Fibroblast of lung (primary cell): ENCODE measurements at regions not wholly inside any gene's neighbourhood (a gene's known extent, or its start where the extent isn't known, plus 50 kb on each side); places are given as distances from the start of the nearest gene placed in this dataset.

Experiments
- DNase-seq, 2 donors: peaks; one replicate each; pipeline versions ENCODE4 v3.0.0 to v3.0.0-alpha.2; 2010; ENCODE audit warnings: low read depth in 2 of 2
- H2AFZ ChIP-seq: 2 replicates; pipeline ENCODE4 v1.5.1; 2012; ENCODE audit warnings: low read length, control low read depth, inconsistent platforms
- H3K27ac ChIP-seq: 2 replicates; pipeline ENCODE4 v1.5.1; 2011; ENCODE audit warnings: low read length, control low read depth; ENCODE audit not compliant: insufficient read depth
- H3K27me3 ChIP-seq: 2 replicates; pipeline ENCODE4 v1.5.1; 2011; ENCODE audit warnings: mild to moderate bottlenecking, low read length; ENCODE audit not compliant: control insufficient read depth, insufficient read depth
- H3K36me3 ChIP-seq: 2 replicates; pipeline ENCODE4 v1.5.1; 2011; ENCODE audit warnings: low read length; ENCODE audit not compliant: control insufficient read depth, insufficient read depth
- H3K4me1 ChIP-seq: 2 replicates; pipeline ENCODE4 v1.5.1; 2011; ENCODE audit warnings: low read length; ENCODE audit not compliant: control insufficient read depth, insufficient read depth; ENCODE audit errors: extremely low read depth
- H3K4me2 ChIP-seq: 2 replicates; pipeline ENCODE4 v1.5.1; 2011; ENCODE audit warnings: low read length, control low read depth; ENCODE audit not compliant: insufficient read depth; ENCODE audit errors: extremely low read depth
- H3K4me3 ChIP-seq, 4 experiments: fragments of 200-600 bp in 1 of 4; sonication (generic) in 1 of 4; replicated peaks in 1 of 4; 2 replicates each; pipeline ENCODE4 v1.5.1; 2011 to 2016; ENCODE audit warnings: low read length in 4 of 4, low read depth in 3 of 4, mild to moderate bottlenecking in 3 of 4, control low read depth in 2 of 4, inconsistent platforms in 1 of 4, mixed read lengths in 1 of 4; ENCODE audit not compliant: insufficient read depth in 1 of 4; ENCODE audit errors: control extremely low read depth in 1 of 4
- H3K79me2 ChIP-seq: 2 replicates; pipeline ENCODE4 v1.5.1; 2012; ENCODE audit warnings: mild to moderate bottlenecking, low read length, inconsistent platforms; ENCODE audit not compliant: control insufficient read depth, insufficient read depth
- H3K9ac ChIP-seq: 2 replicates; pipeline ENCODE4 v1.5.1; 2011; ENCODE audit warnings: mild to moderate bottlenecking, low read length, control low read depth; ENCODE audit not compliant: insufficient read depth
- H3K9me3 ChIP-seq: 2 replicates; pipeline ENCODE4 v1.5.1; 2012; ENCODE audit warnings: low read depth, low read length; ENCODE audit not compliant: control insufficient read depth, insufficient read depth
- H4K20me1 ChIP-seq: 2 replicates; pipeline ENCODE4 v1.5.1; 2011; ENCODE audit warnings: low read length; ENCODE audit not compliant: control insufficient read depth, insufficient read depth; ENCODE audit errors: extremely low read depth
- CTCF ChIP-seq, 2 donors: IDR thresholded peaks in 1 of 2; conservative IDR thresholded peaks in 1 of 2; 1 replicate in 1 of 2; 2 replicates in 1 of 2; pipeline ENCODE4 v1.5.1; 2011 to 2012; ENCODE audit warnings: low read length in 2 of 2, control low read depth in 1 of 2, inconsistent platforms in 1 of 2, low read depth in 1 of 2, mild to moderate bottlenecking in 1 of 2
- EZH2 ChIP-seq: IDR thresholded peaks from 2 replicates; pipeline ENCODE4 v1.5.1; 2012; ENCODE audit warnings: low read length, control low read depth, mild to moderate bottlenecking; ENCODE audit errors: missing control alignments

GRCh38 chr7:106476751-106477150, 184.2 kb downstream of the CCDC71L start:
- Histone ChIP-seq H3K79me2 (no peaks in the 10 kb centered on the region), H3K27me3 (no peaks in the 10 kb centered on the region), H3K4me3 (no peak overlapping the region), H2AFZ (no peak overlapping the region), H3K27ac (no peak overlapping the region), H3K9ac (no peak overlapping the region), H3K36me3 (no peaks in the 10 kb centered on the region), H3K9me3 (no peaks in the 10 kb centered on the region), H4K20me1 (no peaks in the 10 kb centered on the region), H3K4me2 (no peak overlapping the region), H3K4me1 (no peaks in the 10 kb centered on the region)
- no peak for DNase-seq
- TF ChIP-seq CTCF (conservative IDR thresholded peaks at IDR 0.05 in 1 of 2, IDR thresholded peaks at IDR 0.05 in 1 of 2; ENCODE audit: low read depth in 1 of 2, low read length in 2 of 2) (no peak), EZH2 (no peak)

GRCh38 chr7:106472741-106473140, 188.0 kb upstream of the NAMPT start:
- H3K4me3 ChIP-seq, result no peak overlapping the region
- no peaks in the 10 kb centered on the region for H3K79me2 ChIP-seq
- no peaks in the 10 kb centered on the region for H3K36me3 ChIP-seq
- H3K27me3 ChIP-seq, result no peaks in the 10 kb centered on the region
- TF ChIP-seq CTCF (conservative IDR thresholded peaks at IDR 0.05 in 1 of 2, IDR thresholded peaks at IDR 0.05 in 1 of 2; ENCODE audit: low read depth in 1 of 2, low read length in 2 of 2) (no peak), EZH2 (no peak)
- no peak overlapping the region for H3K4me2 ChIP-seq
- H3K9ac ChIP-seq, result no peak overlapping the region
- H3K4me1 ChIP-seq, result no peaks in the 10 kb centered on the region
- H3K27ac ChIP-seq, result no peak overlapping the region
- no peak overlapping the region for H2AFZ ChIP-seq
- H4K20me1 ChIP-seq, result no peaks in the 10 kb centered on the region
- no peak for DNase-seq
- no peaks in the 10 kb centered on the region for H3K9me3 ChIP-seq

GRCh38 chr7:106471686-106472440, 187.1 kb upstream of the NAMPT start:
- Histone ChIP-seq H2AFZ (no peak overlapping the region), H3K4me2 (no peak overlapping the region), H3K9ac (no peak overlapping the region), H3K4me3 (no peak overlapping the region), H3K4me1 (no peaks in the 10 kb centered on the region), H3K9me3 (no peaks in the 10 kb centered on the region), H3K79me2 (no peaks in the 10 kb centered on the region), H3K27ac (no peak overlapping the region), H4K20me1 (no peaks in the 10 kb centered on the region), H3K36me3 (no peaks in the 10 kb centered on the region), H3K27me3 (no peaks in the 10 kb centered on the region)
- TF ChIP-seq CTCF (conservative IDR thresholded peaks at IDR 0.05 in 1 of 2, IDR thresholded peaks at IDR 0.05 in 1 of 2; ENCODE audit: low read depth in 1 of 2, low read length in 2 of 2) (no peak), EZH2 (no peak)
- DNase-seq, result no peak
